Adrenal gland (tissue), 9 donors: ENCODE measurements at regions not wholly inside any gene's neighbourhood (a gene's known extent, or its start where the extent isn't known, plus 50 kb on each side); places are given as distances from the start of the nearest gene placed in this dataset.
A peak's percentile ranks its signal among the peaks of the same experiment; 100 is the strongest.

Experiments
- DNase-seq, 7 donors: peaks; one replicate each; pipeline ENCODE4 v3.0.0-alpha.2; 2019 to 2020
- H3K27ac ChIP-seq, 5 donors: fragments of 200-600 bp; sonication (generic) in 4 of 5; 1 replicate in 3 of 5; 2 replicates in 2 of 5; pipeline versions ENCODE4 v1.5.1 to v1.8.0; 2016 to 2020; ENCODE audit warnings: mild to moderate bottlenecking in 1 of 5
- H3K27me3 ChIP-seq: fragments of 200-600 bp; 2 replicates; pipeline ENCODE4 v1.8.0; 2021
- H3K36me3 ChIP-seq, 2 donors: fragments of 200-600 bp; replicated peaks in 1 of 2; 1 replicate in 1 of 2; 2 replicates in 1 of 2; pipeline versions ENCODE4 v1.5.1 to v1.8.0; 2018 to 2022
- H3K4me1 ChIP-seq, 2 donors: fragments of 200-600 bp; replicated peaks in 1 of 2; 1 replicate in 1 of 2; 2 replicates in 1 of 2; pipeline versions ENCODE4 v1.5.1 to v1.8.0; 2018 to 2021
- H3K4me3 ChIP-seq, 4 donors: fragments of 200-600 bp; sonication (generic) in 3 of 4; one replicate each; pipeline ENCODE4 v1.5.1; 2016 to 2018
- H3K9me3 ChIP-seq, 3 donors: fragments of 200-600 bp; sonication (generic) in 1 of 3; replicated peaks in 1 of 3; 1 replicate in 2 of 3; 2 replicates in 1 of 3; pipeline versions ENCODE4 v1.5.1 to v1.8.0; 2016 to 2021
- POLR2A ChIP-seq, 2 donors: fragments of 450-650 bp; IDR thresholded peaks; one replicate each; pipeline ENCODE4 v1.6.1; 2017; ENCODE audit warnings: antibody characterized with exemption in 2 of 2, mild to moderate bottlenecking in 2 of 2, moderate library complexity in 1 of 2
- WGBS, 4 donors: extraction: QIAGEN DNeasy Blood & Tissue Kit in 2 of 4; methylation state at CpG; one replicate each; pipeline versions ENCODE4 v1.1.5 to v1.1.7; 2013 to 2017; 5-methylcytosine and 5-hydroxymethylcytosine counted together
- intact Hi-C, 2 donors: fragments of 100-400 bp; cut with DNase I; formaldehyde crosslinking; loops; one replicate each; pipeline versions ENCODE4 v1.14.1 to v1.15.0; 2022 to 2023
- TF ChIP-seq, protein P1 (sequence below), 6 experiments: fragments of 450-650 bp in 4 of 6; fragments of 200-600 bp in 2 of 6; sonication (generic) in 1 of 6; IDR thresholded peaks; 1 replicate in 5 of 6; 2 replicates in 1 of 6; pipeline versions ENCODE4 v1.5.1 to v1.8.0; 2016 to 2021; ENCODE audit warnings: antibody characterized with exemption in 6 of 6, mild to moderate bottlenecking in 2 of 6, moderate library complexity in 1 of 6
- donor health status: healthy with polysubstance abuse.
- donor health status: Bipolar disorder and iron deficiency.
- donor health status: DM: yes; HTN: yes; CAD: no.
- donor health status: DM: no; HTN: no; CAD: no.
- donor health status: DM: no; HTN: no; CAD: no.

DNA sequence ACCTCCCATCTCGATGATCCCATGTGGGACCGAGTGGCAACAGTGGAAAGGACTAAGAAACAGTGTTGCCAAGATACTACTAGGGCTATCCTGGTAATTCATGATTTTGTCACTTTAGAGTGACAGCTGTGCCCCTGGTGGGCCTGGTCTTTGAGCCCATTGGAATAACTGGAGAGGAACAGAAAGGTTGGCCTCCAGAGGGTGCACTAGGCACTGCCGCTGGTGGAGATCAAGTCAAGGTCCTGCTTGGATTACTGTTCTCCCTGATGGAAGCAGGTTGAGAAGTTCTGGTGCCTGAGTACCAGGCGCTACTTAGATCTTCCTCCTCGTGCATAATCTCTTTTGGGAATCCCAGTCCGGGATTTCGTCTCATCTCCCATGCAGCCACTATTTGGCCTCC is 129.6 kb downstream of the SEC61B start:
- DNase-seq, result no peak
- Histone ChIP-seq H3K36me3 (no peaks in the 10 kb centered on the region), H3K27me3 (no peaks in the 10 kb centered on the region), H3K9me3 (no peaks in the 10 kb centered on the region), H3K27ac (no peak overlapping the region), H3K4me1 (no peaks in the 10 kb centered on the region), H3K4me3 (no peak overlapping the region)
- TF ChIP-seq, protein P1, sequence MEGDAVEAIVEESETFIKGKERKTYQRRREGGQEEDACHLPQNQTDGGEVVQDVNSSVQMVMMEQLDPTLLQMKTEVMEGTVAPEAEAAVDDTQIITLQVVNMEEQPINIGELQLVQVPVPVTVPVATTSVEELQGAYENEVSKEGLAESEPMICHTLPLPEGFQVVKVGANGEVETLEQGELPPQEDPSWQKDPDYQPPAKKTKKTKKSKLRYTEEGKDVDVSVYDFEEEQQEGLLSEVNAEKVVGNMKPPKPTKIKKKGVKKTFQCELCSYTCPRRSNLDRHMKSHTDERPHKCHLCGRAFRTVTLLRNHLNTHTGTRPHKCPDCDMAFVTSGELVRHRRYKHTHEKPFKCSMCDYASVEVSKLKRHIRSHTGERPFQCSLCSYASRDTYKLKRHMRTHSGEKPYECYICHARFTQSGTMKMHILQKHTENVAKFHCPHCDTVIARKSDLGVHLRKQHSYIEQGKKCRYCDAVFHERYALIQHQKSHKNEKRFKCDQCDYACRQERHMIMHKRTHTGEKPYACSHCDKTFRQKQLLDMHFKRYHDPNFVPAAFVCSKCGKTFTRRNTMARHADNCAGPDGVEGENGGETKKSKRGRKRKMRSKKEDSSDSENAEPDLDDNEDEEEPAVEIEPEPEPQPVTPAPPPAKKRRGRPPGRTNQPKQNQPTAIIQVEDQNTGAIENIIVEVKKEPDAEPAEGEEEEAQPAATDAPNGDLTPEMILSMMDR (IDR thresholded peaks at IDR 0.05), result no peak
- no peak for TF ChIP-seq POLR2A (IDR thresholded peaks at IDR 0.05)
- intact Hi-C loops, result no loop called here
- 91 to 93% (median 93%) methylated on average over 6 to 7 of the region's 7 CpGs for WGBS, 4 donors

GRCh38 chr9:99352826-99353225 is 130.7 kb downstream of the SEC61B start:
- intact Hi-C loops, result no loop called here
- no peaks in the 10 kb centered on the region for H3K4me1 ChIP-seq
- no peaks in the 10 kb centered on the region for H3K27me3 ChIP-seq
- no peak overlapping the region for H3K4me3 ChIP-seq
- no peak for DNase-seq
- no peak overlapping the region for H3K27ac ChIP-seq
- no peaks in the 10 kb centered on the region for H3K9me3 ChIP-seq
- no peaks in the 10 kb centered on the region for H3K36me3 ChIP-seq
- 71 to 82% (median 81%) methylated on average over 3 to 4 of the region's 4 CpGs for WGBS, 4 donors
- TF ChIP-seq, protein P1 (IDR thresholded peaks at IDR 0.05), result no peak
- no peak for TF ChIP-seq POLR2A (IDR thresholded peaks at IDR 0.05)

DNA sequence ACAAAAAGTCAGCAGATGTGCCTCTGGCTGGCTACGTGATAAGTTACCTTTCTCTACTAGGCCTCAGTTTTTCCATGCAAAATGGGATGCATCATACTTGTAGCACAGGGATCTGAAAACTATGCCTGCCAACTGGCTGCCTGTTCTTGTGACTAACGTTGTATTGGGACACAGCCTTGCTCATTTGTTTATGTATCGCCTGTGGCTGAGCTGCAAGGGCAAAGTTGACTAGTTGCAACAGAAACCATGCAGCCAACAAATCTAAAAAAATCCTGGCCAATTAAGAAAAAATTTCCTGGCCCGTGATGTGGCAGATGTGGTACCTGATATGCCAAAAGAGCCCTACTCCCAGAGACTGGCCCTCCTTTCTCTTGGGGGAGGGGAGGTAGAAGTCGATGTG is 131.3 kb downstream of the SEC61B start:
- Histone ChIP-seq H3K27ac (no peak overlapping the region), H3K36me3 (no peaks in the 10 kb centered on the region), H3K4me3 (no peak overlapping the region), H3K9me3 (no peaks in the 10 kb centered on the region), H3K4me1 (no peaks in the 10 kb centered on the region), H3K27me3 (no peaks in the 10 kb centered on the region)
- WGBS, 4 donors, result 57 to 76% (median 66%) methylated on average over 5 of the region's 5 CpGs
- peak in 4 of 7 donors; percentile 29 to 56 (median 50) for DNase-seq
- intact Hi-C loops, result no loop called here
- TF ChIP-seq, protein P1 (IDR thresholded peaks at IDR 0.05), result no peak
- no peak for TF ChIP-seq POLR2A (IDR thresholded peaks at IDR 0.05)

DNA sequence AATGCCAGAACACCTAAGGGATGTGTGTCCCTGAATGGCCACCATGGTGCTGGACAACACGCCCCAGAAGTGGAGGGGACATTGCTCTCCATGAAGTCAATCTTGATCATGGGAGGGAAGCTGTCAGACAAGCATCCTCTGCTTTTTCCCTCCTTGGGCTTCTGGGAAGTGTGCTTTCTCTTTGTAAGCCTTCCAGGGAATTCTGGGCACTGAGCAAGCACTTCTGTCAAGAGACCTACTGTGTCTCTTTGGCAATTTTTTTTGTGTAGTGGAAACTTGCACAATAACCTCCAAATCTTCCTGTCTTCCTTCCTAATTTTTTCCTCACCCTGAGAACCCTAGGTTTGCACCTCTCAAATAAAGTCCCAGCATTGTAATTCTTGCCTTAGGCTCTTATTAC is 132.0 kb downstream of the SEC61B start:
- Histone ChIP-seq H3K9me3 (no peaks in the 10 kb centered on the region), H3K27ac (no peak overlapping the region), H3K4me3 (no peak overlapping the region), H3K27me3 (no peaks in the 10 kb centered on the region), H3K36me3 (no peaks in the 10 kb centered on the region), H3K4me1 (no peaks in the 10 kb centered on the region)
- DNase-seq, result no peak
- no peak for TF ChIP-seq POLR2A (IDR thresholded peaks at IDR 0.05)
- TF ChIP-seq, protein P1 (IDR thresholded peaks at IDR 0.05), result no peak
- 88 to 100% (median 90%) methylated on average over 1 of the region's 1 CpG; no CpG with 5 or more reads in 1 of the 4 donors for WGBS, 4 donors
- intact Hi-C loops, result no loop called here
